HG02642 (cell line): ENCODE measurements at regions not wholly inside any gene's neighbourhood (a gene's known extent, or its start where the extent isn't known, plus 50 kb on each side); places are given as distances from the start of the nearest gene placed in this dataset.
"Not testable (repeated sequence)": the region's sequence is repeated elsewhere in the genome, so short reads cannot be mapped to it uniquely, and the experiment has no call there.

Experiments
- ATAC-seq: cut with Tn5 transposase; IDR thresholded peaks from one replicate; pipeline ENCODE4 v1.9.1; 2021; ENCODE audit warnings: mild to moderate bottlenecking; ENCODE audit not compliant: unreplicated experiment, poor library complexity

DNA sequence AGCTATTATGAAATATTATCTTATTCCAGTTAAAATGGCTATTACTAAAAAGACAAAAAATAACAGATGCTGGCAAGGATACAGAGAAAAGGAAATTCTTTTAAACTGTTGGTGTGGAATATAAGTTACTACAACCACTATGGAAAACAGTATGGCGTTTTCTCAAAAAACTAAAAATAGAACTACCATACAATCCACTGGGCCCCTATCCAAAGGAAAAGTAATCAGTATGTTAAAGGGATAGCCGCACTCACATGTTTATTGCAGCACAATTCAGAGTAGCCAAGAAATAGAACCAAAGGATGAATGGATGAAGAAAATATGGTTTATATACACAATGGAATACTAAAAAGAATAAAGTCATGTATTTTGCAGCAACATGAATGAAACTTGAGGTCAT lies 303.8 kb upstream of the ECI2 start:
- ATAC-seq, result no peak

DNA sequence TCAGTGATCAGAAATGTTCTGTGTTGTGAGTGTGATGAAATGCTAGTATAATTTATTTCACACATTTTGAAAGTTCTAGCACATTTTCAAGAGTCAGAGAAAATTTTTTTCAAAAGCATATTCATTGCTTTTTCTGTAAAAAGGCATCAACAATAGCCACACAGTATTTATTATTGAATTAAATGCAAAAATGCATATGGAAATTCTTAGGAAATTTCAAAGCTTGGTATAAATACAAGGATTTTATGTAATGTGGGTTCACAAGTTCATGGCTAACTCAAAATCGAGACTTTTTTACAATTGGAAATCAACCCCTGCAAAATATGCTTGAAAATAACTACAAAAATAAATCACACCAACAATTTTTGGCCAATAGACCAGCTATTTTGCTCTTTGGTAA lies 302.0 kb upstream of the ECI2 start:
- ATAC-seq, result no peak

DNA sequence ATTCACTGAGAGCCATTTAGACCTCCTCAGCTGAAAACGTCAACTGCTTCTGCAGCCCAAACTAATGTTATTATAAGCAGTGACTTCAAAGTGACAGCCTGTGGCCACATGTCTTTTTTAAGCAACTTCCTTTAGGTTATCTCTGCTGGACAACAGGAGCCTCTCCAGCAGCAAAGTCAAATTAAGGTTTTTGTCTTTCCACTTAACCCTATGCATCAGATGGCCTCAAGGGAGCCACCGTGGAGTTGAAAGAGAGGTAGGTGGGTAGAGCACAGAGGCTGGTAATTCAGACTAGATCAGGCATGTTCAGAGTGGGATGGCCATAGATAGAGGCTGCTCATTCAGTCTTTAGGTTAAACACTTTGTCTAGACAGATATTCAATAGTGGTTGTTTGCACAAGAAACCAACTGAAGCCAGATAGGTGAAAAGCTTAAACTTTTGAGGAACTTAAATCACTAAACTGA lies 300.6 kb upstream of the ECI2 start:
- no peak for ATAC-seq

DNA sequence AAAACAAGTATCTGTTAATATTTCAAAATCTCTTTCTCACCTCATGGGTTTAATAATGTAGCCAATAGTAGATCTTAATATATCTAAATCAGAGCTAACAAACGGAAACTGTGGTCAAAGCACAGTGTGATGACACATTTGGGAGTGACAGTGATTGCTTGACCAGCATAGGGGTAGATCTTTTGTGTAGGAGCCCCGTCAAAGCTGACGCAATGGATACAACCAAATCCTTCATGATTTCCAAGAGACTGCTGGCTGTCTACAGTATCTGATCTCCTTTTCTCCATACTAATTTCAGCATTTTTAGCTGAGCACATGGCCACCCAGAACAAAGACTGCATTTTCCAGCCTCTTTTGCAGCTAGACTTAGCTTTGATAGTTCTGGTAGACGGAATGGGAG lies 299.3 kb upstream of the ECI2 start:
- ATAC-seq, result no peak

DNA sequence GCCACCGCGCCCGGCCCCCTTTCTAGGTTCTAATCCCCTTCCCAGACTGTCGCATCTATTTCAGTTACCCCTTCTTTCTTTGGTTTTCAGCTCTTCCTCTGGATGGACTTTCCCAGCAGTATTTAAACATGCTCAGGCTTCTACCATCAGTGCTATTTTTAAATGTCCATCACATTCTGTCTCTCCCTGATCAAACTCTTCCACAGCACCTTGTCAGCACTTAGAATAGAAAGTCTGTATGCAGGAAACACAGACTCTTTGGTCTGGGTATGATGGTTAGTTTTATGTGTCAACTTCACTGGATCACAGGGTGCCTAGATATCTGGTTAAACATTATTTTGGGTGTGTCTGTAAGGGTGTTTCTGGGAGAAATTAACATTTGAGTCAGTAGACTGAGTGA lies 297.8 kb upstream of the ECI2 start:
- ATAC-seq, result no peak

DNA sequence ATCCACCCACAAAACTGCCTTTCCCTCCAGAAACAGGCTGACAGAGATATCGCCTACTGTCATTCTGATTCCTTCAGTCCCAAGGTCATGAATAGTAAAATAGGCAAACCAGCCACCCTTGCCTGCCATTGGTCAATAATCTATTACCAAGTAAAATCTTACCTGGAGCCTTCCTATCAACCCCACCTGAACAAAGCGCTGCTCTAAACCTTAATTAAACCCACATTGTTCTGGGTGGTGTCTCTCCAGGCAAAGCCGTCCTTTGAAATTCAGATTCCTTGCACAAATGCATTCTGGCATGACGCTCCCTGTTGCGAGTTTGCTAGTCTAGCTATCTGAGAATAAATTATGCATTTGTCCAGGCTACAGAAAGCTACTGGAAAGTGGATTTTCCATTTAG lies 291.6 kb upstream of the ECI2 start:
- no peak for ATAC-seq

DNA sequence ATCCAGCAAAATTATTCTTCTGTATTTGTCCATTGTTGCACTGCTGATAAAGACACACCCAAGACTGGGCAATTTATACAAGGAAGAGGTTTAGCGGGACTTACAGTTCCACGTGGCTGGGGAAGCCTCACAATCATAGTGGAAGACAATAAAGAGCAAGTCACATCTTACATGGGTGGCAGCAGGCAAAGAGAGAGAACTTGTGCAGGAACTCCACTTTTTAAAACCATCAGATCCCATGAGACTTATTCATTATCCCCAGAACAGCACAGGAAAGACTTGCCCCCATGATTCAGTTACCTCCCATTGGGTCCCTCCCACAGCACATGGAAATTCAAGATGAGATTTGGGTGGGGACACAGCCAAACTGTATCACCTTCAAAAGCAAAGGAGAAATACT lies 286.5 kb upstream of the ECI2 start:
- ATAC-seq, result no peak

DNA sequence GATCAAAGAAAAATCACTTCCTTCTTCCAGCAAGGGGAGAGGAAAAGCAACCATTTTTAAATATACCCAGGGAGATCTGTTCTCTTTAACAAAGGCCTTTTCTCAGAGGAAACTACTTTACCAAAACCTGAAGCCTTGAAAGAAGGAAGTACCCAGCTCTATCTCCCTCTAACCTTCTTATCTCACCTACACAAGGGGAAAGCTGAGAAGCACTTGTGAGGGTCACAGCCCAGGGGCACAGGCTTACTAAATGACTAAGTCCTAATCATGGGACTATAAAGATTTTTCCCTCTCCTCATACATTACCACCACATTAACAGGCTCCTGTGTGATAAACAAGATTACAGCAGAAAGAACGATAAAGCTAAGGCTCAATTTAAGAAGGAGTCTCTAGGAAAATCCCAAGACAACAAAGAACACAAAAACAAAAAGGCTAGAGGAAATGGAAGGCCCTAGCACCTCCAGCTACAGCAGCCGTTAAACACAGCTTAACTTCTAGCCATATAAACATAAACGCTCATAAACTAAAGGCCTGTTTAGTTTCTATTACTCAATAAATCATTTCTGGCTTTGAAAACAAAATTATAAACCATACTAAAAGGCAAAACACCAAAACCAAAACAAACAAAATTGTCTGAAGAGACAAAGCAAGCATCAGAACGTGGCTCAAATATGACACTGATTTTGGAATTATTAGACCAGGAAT lies 284.9 kb upstream of the ECI2 start:
- ATAC-seq, result no peak

DNA sequence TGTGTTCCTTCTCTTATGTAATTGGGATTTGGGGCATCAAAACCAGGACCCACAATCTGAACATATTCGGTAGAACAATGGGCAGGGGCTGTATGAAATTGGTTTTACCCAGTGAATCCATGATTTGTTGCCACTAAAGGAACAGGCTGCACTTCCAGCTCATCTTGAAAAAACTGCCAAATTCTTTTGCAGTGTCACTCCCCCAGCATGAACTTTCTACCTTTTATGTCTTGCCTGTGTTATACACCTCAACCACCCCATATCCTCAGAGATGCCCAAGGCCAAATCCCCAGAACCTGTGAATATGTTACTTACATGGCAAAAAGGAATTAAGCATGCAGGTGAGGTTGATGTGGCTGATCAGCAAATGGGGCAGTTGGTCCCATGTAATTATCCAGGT lies 280.2 kb upstream of the ECI2 start:
- ATAC-seq, result no peak

DNA sequence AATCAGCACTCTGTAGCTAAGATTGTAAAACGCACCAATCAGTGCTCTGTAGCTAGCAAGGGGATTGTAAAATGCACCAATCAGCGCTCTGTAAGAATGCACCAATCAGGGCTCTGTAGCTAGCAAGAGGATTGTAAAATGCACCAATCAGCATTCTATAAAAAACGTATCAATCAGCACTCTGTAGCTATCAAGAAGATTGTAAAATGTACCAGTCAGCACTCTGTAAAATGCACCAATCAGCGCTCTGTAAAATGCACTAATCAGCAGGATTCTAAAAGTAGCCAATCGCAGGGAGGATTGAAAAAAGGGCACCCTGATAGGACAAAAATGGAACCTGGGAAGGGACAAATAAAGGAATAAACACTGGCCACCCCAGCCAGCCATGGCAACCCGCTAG lies 278.7 kb upstream of the ECI2 start:
- ATAC-seq, result not testable (repeated sequence)

DNA sequence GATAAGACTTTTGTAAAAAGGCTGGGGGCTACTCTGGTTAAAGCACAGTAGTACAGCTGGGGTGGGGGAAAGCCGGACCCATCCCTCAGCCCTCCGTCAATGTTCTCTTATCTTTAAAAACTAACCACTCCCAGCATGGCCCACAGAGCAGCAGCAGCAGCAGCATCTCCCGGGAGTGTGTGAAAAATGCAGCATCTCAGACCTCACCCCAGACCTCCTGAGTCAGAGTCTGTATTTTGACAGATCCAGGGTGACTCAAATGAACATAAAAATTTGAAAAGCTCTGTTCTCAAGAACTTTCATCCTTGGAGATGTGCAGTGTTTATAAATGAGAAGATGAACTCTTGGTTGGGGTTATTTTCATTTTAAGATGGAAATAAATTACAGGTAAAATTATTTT lies 277.7 kb upstream of the ECI2 start:
- ATAC-seq, result no peak

DNA sequence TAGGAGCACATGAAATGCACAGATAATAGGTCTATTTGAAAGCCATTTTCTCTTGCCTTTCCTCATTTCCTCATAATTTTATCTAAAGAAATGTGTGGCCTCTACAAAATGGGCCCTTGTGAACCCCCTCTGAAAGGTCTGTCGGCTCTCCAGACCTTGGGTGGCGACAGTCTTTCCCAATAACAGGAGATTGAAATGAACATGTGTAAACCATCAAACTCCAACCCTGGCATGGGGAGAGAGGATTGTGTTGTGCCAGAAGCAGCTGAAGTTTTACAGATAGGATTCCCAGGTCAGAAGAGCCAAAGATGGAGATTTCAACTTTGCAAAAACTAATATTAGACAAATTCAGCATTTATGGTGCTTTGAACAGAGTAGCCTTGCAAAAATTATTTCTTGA lies 277.1 kb upstream of the ECI2 start:
- no peak for ATAC-seq

DNA sequence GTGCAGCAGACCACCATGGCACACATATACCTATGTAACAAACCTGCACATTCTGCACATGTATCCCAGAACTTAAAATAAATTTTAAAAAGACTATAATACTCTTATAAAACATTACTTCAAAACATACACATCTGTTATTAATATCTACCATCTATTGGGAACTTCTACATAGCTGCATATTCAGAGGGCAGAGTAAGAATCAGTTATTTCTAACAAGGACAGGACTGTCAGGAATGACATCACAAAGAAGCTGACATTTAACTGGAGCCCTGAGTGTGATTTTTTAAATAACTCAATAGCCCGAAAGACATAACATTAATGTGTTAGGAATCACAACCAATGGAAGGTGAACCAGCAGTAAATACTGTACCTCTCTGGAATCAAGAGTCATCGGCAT lies 276.7 kb upstream of the ECI2 start:
- ATAC-seq, result no peak

DNA sequence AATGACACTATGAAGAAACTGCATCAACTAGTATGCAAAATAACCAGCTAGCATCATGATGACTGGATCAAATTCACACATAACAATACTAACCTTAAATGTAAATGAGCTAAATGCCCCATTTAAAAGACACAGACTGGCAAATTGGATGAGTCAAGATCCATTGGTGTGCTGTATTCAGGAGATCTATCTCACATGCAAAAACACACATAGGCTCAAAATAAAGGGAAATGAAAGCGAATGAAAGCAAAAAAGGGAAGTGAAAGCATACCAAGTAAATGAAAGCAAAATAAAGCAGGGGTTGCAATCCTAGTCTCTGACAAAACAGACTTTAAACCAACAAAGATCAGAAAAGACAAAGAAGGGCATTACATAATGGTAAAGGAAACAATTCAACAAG lies 272.3 kb upstream of the ECI2 start:
- peak; percentile 72 for ATAC-seq

DNA sequence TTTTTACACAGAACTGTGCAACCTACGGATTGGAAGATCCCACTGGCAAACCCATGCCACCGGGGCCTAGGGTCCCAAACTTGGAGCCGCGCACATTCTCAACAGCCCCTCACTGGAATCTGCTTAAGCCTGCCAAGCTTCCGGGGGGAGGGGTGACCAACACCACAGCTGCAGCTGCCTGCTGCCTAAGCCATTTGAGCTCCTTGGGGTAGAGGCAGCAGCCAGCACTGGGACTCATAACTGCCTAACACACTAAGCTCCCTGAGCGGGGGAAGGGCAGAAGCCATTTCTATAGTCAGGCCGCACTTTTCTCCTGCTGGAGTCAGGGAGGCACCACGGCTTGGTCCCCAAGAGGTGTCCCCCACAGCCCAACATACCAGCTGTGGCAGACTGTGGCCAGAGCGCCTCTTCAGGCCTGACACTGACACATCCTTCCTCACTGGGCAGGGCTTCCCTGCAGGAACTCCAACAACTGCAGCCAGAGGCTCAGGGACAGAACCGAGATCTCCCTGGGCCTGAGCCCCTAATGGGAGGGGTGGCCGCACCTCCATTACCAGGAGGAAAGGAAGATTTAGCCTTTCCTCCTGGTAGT lies 270.3 kb upstream of the ECI2 start:
- ATAC-seq, result no peak

DNA sequence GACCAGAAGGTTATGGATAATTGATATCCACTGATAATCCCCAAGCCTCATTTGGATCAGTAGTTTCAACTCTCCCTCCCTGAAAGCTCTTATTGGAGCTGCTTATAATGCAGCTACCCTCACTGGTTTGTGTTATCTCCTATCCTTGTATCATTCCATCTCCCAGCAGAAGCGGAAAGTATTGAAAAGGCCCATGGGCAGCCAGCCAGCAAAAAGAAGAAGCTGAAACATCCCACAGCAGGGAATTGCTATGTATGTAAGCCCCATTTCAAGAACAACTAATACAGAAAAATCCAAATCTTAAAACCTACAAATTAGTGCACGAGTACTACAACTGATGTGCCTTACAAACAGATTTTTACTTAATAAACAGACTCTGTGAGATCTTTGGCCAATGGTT lies 269.0 kb upstream of the ECI2 start:
- ATAC-seq, result no peak

DNA sequence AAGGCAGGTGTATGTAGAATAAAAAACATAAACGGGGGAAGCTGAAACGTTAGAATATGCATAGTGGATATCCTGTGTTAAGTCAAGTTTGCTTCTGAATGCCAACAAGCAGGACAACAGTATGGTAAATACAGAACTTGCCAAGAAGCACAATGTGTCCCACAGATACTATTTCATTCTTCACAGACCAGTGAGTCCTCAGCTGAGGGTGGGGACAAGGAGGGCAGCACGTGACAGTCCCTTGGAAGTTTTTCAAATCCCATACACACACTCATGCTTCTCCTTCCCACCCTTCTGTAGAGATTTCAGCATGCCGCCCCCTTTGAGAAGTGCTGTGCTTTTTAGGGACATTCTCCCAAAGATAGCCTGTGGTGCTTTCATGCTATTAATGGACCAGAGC lies 268.5 kb upstream of the ECI2 start:
- ATAC-seq, result no peak

DNA sequence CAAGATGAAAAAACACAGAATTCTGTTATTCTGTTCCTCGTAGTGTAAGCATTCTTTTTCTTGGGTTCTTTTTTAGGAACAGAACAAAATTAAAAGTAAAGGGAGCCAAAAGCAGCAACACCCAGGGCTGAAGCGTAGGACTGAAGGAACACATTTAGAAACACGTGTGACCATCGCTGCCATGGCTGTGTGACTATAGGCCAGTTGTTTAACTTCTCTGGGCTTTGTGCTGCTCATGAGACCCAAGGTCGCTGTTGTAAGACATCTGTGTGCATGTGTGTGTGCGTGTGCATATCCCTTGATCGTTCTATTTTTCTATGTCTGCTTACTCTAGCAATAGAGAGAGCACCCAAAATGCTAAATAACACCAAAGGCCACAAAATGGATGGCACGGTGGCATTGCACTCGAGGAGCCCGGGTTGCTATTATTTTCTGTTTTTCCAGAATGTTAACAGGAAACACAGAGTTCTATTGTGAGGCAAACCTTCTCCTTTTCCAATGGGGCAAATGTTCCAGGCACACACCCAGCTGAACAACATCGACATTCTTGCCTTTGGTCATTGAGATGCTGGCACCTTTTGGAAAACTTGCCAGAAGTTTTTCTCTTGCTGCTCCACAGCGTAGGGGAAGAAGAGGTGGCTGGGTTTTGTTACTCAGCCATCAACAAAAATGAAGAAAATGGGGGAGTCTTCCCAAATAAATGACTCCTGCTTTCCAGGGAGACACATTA lies 267.8 kb upstream of the ECI2 start:
- ATAC-seq, result no peak

DNA sequence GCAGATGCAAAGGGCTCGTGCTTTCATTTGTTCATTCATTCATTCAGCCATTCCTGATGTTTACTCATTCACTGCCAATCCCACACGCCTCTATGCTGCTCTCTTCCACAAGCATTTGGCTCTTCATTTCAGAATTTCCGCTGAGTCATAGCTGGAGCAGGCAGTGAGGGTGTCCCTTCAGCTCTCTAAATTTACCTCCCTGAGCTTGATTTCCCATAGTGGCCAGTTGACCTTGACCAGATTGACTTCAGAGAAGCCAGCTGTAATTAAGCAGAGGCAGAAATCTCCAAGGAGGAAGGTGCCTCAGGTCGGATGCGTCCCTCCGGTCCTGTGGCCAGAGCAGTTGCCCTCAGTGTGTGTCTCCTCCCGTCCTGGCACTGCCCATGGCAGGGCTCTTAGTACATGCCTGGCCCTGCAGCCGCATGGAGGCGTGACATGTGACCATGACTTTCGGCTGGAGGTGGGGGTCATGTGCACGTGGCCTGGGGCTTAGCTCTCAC lies 267.2 kb upstream of the ECI2 start:
- no peak for ATAC-seq

DNA sequence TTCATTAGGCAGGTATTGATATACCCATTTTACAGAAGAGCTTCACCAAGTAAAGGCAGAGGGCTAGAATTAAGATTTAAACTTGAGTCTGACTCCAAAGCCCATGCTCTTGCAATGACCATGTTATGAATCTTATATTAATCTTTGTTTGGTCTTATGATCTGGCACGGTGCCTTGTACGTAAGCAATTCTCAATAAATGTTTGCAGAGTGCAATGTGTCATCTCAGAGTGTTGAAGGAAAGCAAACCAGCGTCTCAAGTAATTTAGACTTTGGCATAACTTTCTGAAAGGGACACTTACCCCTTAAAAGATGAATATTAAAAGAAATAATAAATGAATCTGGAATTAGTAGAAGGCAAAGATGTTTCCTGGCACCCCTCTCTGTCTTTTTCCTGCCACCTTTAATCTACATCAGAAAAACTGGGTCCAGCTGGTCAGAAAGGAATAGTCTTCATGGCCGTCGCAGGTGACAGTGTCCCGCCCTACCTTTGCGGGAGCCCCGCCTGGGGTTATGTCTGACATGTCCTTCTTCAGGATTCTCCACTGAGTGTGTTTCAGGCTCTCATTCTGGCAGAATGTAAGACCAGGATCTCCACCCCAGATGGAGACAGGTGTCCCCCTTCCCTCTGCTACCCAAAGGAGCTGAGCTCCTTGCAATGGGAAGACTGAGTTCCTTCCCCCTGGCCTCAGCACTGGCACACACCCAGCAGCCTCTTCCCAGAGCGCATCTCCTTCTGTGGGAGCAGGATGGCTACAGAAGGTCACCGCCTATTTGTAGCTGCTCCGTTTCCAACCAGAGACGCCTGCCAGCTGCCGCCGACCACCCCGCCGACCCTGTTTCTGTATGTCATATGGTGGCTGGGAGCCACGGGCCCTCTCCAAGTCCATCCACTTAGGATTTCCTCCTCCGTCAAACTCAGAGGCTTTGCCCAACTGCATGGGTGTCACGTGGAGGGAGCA lies 266.3 kb upstream of the ECI2 start:
- no peak for ATAC-seq
